ENCODE measurements at regions not wholly inside any gene's neighbourhood (a gene's known extent, or its start where the extent isn't known, plus 50 kb on each side); places are given as distances from the start of the nearest gene placed in this dataset.

DNA sequence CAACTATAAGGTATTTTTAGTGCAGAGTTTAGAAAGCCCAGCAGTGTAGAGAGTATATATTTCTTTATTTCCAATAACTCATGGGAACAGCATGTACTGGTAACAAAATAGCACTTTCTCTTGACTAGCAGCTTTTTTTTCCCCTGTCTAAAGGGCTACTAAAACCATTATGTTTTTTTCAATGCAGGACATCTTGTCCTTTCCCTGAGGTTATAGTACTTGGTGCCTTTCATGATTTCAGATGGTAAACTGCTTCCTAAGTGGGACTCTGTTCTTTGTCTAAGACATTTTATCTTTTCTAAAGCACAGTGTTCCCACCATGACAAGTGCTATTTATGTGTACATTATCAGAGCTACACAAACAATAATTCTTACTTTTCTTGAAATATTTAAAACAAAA is 122.3 kb downstream of the SLC24A2 start:
- TF ChIP-seq, protein P1, sequence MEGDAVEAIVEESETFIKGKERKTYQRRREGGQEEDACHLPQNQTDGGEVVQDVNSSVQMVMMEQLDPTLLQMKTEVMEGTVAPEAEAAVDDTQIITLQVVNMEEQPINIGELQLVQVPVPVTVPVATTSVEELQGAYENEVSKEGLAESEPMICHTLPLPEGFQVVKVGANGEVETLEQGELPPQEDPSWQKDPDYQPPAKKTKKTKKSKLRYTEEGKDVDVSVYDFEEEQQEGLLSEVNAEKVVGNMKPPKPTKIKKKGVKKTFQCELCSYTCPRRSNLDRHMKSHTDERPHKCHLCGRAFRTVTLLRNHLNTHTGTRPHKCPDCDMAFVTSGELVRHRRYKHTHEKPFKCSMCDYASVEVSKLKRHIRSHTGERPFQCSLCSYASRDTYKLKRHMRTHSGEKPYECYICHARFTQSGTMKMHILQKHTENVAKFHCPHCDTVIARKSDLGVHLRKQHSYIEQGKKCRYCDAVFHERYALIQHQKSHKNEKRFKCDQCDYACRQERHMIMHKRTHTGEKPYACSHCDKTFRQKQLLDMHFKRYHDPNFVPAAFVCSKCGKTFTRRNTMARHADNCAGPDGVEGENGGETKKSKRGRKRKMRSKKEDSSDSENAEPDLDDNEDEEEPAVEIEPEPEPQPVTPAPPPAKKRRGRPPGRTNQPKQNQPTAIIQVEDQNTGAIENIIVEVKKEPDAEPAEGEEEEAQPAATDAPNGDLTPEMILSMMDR (IDR thresholded peaks at IDR 0.05; ENCODE audit: low read depth, low read length): no peak
- Histone ChIP-seq H3K9me3 (no peaks in the 10 kb centered on the region), H3K27me3 (no peaks in the 10 kb centered on the region), H3K4me3 (ENCODE audit: low read depth, low read length) (no peak overlapping the region), H3K4me1 (no peaks in the 10 kb centered on the region), H3K36me3 (no peaks in the 10 kb centered on the region)
- DNase-seq: no peak

DNA sequence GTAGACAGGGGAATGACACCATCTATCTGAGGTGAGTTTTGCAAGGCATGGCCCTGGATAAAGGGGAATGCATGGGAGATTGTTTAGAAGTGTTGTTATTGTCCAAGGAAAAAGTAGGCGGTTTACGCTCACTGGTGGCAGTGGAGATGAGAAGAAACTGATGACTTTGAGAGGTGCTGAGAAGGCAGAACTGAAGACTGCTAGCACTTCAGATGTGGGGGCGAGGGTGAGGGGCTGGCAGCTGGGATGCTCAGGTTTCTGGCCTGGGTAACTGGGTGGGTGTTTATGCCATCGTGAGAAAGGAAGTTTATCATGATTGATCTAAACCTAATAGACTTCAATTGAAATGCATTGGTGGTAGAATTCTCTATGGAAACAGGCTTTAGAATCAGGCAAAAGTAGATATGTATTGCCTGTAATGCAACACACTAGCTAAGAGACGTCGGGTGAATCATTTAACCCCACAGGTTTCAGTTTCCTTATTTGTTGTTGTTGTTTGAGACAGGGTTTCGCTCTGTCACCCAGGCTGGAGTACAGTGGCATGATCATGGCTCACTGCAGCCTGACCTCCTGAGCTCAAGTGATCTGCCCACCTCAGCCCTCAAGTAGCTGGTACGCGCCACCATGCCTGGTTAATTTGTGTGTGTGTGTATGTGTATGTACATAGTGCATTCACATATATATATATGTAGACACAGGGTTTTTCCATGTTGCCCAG is 123.5 kb downstream of the SLC24A2 start:
- no peaks in the 10 kb centered on the region for H3K4me1 ChIP-seq
- H3K4me3 ChIP-seq (ENCODE audit: low read depth, low read length): no peak overlapping the region
- no peaks in the 10 kb centered on the region for H3K9me3 ChIP-seq
- TF ChIP-seq, protein P1 (IDR thresholded peaks at IDR 0.05; ENCODE audit: low read depth, low read length): no peak
- DNase-seq: no peak
- no peaks in the 10 kb centered on the region for H3K27me3 ChIP-seq
- no peaks in the 10 kb centered on the region for H3K36me3 ChIP-seq

DNA sequence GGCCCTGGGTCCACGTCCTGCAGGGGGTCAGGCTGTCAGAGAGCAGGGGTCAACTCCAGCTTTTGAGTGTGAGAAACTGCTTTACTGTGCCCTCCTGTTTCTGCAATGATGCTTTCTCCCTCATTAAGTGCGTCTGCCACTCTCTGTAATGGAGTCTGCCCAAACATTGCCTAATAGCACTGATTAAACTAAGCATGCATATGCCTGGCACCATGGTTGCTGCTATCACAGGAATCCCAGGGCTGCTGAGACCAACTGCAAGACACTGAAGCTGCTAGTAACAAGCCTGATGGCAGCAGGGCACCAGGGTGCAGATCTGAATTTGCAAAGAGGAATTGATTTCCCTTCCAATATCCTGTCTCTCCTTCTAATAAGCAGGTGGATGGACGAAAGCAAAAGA is 125.3 kb downstream of the SLC24A2 start:
- TF ChIP-seq, protein P1 (IDR thresholded peaks at IDR 0.05; ENCODE audit: low read depth, low read length): no peak
- Histone ChIP-seq H3K4me3 (ENCODE audit: low read depth, low read length) (no peak overlapping the region), H3K36me3 (no peaks in the 10 kb centered on the region), H3K27me3 (no peaks in the 10 kb centered on the region), H3K9me3 (no peaks in the 10 kb centered on the region), H3K4me1 (no peaks in the 10 kb centered on the region)
- DNase-seq: no peak

DNA sequence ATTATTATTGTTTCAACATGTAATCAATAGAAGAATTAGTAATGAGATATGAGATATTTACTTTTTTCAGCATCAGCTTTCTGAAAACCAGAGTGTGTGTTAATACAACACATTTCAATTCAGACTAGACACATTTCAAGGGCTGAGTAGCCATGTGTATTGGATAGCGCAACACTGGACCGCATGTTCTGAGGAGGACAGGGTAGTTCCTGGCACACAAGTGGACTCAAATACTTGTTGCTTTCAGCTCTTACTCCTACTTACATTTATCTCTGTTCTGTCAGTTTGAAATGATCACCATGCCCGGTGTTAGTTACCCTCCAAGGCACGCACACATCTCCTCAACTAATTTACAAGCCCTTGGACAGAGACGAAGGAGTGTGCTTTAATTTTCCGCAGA is 126.6 kb downstream of the SLC24A2 start:
- no peaks in the 10 kb centered on the region for H3K27me3 ChIP-seq
- no peaks in the 10 kb centered on the region for H3K9me3 ChIP-seq
- no peaks in the 10 kb centered on the region for H3K36me3 ChIP-seq
- TF ChIP-seq, protein P1 (IDR thresholded peaks at IDR 0.05; ENCODE audit: low read depth, low read length): no peak
- H3K4me3 ChIP-seq (ENCODE audit: low read depth, low read length): no peak overlapping the region
- H3K4me1 ChIP-seq: no peaks in the 10 kb centered on the region
- no peak for DNase-seq

DNA sequence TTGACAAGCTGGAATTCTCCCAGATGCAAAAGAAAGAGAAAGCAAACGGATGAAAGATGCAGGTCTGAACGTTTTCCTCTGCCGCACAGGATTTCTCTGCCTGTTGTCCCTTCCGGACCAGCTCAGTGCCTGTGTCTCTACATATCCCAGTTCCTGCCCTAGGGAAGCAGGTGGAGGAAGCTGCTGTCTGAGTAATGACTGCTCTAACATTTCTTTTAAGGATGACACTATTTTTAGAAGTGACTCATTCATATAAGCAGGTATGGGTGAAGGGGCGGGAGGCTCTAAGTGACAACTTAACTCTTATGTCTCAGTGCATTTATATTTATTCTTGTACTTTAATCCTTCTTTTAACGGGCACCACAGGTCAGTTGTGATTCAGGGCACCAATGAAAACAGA is 128.8 kb downstream of the SLC24A2 start:
- TF ChIP-seq, protein P1 (IDR thresholded peaks at IDR 0.05; ENCODE audit: low read depth, low read length): no peak
- no peak for DNase-seq

DNA sequence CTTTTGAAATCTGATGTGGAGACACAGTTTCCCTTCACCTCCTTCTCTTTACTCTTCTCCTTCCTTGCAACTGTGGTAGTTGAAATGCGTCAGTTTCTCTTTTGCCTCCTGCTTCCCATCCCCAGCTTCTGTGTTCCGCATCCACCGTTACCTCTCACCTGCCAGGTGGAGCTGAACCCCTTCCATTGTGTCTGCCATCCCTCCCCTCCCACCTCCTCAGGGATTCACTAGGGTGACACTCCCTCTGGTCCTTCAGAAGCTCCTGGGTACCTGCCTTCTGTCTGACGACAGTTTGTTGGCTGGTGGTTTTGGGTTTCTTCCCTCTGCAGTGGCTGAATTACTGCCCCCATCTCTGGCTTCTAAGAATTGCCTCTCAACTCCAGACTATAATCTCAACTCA is 132.1 kb downstream of the SLC24A2 start:
- Histone ChIP-seq H3K9me3 (no peaks in the 10 kb centered on the region), H3K4me1 (no peaks in the 10 kb centered on the region), H3K27me3 (no peaks in the 10 kb centered on the region), H3K4me3 (ENCODE audit: low read depth, low read length) (no peak overlapping the region), H3K36me3 (no peaks in the 10 kb centered on the region)
- DNase-seq: no peak
- TF ChIP-seq, protein P1 (IDR thresholded peaks at IDR 0.05; ENCODE audit: low read depth, low read length): no peak

More for the DNA sequence above, 128.8 kb downstream of the SLC24A2 start:
- H3K4me3 ChIP-seq (ENCODE audit: low read depth, low read length): no peak overlapping the region
- H3K4me1 ChIP-seq: no peaks in the 10 kb centered on the region
- H3K27me3 ChIP-seq: no peaks in the 10 kb centered on the region
- H3K36me3 ChIP-seq: no peaks in the 10 kb centered on the region
- no peaks in the 10 kb centered on the region for H3K9me3 ChIP-seq
